ENCODE measurements at regions not wholly inside any gene's neighbourhood (a gene's known extent, or its start where the extent isn't known, plus 50 kb on each side); places are given as distances from the start of the nearest gene placed in this dataset.

DNA sequence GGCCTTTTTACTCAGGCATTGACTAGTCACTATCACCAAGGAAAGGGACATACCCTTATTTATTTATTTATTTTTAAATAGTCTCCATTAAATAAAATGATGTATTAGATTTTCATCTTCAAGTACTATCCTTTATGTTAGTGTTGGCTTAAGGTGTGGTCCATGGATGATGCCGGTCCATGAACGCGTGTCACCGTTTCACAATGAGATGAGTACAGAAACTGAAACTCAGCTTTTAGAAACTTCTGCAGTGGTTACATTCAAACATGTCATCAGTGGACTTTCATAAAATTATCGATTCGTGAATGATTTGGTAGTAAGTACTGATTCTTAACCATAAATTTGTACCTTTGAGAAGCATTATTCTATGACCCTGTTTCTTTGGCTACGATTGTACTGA, 166.6 kb downstream of the SATB1 start:
- TF ChIP-seq EZH2phosphoT487 (IDR thresholded peaks at IDR 0.05; ENCODE audit: insufficient read depth, low read depth) (no peak), EZH2 (IDR thresholded peaks at IDR 0.05; ENCODE audit: insufficient read depth, poor library complexity, severe bottlenecking) (no peak)
